Islet precursor cell (in vitro differentiated cells): ENCODE measurements at regions not wholly inside any gene's neighbourhood (a gene's known extent, or its start where the extent isn't known, plus 50 kb on each side); places are given as distances from the start of the nearest gene placed in this dataset.

Experiments used
- DNase-seq: peaks from one replicate; pipeline ENCODE4 v3.0.0-alpha.2; 2018

- no peak for DNase-seq
Measured at GRCh38 chr1:81237473-81238089, 563.2 kb upstream of the ADGRL2 start.

DNA sequence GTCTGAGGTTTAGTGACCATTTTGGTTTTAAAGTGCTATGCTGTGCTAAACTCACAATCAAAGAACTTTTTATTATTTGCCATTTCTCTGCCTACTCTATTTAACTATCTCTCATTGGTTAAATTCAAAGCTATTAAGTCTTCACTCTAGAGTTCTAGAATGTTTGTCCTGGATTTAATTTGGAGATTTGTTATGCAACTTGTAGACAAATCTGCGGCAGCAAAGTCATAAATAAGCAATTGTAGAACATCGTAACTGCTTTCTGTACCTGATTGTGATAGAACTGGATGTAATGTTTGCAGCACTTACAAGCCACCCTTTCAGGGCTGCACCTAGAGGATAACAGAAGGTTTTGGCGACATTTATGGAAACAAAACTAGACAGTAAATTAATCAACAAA, 566.5 kb upstream of the ADGRL2 start:
- DNase-seq: no peak

DNA sequence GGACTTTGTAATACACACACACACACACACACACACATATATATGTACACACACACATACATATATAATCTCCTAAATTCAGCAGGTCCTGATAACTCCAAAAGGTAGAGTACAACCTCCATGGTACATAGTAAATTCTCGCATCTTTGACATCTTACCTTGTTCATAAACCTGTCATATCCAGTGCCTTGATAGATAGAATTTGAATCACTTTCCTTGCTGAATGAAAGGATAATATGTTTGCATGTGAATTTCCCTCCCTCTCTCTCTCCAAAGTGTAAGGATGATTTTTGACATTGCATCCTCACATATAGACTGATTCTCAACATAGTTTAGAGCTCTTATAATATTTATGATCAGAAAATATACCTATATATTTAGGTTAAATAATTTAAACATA, 567.1 kb upstream of the ADGRL2 start:
- no peak for DNase-seq

- no peak for DNase-seq
Measured at GRCh38 chr1:81232420-81232819, 568.3 kb upstream of the ADGRL2 start.

DNA sequence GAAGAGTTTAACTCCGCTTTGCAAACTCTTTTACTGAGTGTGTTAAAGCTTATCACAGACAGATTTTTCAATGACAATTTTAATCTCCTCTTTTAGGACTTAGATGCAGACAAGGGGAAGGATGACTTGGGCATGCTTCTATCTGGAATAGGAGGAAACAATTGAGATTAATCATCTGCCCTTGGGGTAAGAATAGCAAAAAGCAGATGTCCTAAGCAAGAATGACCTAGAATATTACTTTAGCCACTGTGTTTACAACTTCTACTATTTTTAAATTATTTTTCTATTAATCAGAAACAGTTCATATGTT, 569.0 kb upstream of the ADGRL2 start:
- no peak for DNase-seq

DNA sequence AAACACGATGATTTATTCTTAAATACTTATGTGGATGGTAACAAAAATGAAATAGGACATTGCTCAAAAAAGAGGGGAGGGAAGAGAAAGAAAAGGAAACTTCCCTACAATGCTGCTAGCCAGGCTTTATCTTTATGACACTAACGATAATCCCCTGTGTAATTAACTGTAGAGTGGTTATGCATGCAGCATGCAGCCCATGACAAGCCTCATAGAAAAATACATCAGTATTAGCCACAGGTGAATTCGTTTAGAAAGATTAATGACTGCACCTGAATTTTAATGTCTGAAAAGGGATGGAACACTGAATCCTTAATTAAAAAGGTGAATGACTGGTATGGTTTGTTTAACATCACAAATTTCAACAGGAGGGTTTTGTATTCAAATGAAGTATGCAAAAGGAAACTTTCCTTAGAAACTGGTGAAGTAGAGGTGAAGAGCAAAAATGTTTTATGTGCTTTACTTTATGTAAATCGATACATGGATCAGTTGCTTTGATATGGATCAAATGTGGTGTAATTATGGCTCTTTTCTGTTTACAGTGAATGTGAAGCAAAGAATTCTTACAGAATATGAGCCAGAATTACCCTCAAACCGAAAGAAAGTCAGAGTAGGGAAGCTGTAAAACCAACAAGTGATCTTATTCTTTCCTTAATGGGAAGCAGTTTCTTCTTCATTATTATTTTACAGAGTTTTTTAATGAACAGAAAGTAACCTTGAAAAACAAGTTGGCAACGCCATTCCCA, 569.6 kb upstream of the ADGRL2 start:
- DNase-seq: no peak

DNA sequence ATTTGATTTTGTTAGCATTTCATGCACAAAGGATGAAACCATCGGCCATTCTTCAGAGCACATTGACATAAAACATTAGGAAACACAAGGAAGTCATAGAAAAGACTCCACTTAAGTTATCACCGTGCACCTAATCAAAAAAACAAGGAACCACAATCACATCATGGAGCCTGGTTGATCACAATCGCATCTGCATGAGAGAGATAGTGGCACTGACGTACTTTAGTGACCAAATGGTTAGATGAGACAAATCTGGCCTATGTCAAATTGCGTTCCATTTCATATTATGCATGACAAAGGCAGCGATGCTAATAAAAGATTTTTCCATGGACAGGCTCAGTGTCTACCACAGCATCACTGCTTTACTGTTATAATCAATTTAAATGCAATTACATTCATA, 571.8 kb upstream of the ADGRL2 start:
- no peak for DNase-seq

GRCh38 chr1:81226603-81226928, 574.2 kb upstream of the ADGRL2 start:
- no peak for DNase-seq

DNA sequence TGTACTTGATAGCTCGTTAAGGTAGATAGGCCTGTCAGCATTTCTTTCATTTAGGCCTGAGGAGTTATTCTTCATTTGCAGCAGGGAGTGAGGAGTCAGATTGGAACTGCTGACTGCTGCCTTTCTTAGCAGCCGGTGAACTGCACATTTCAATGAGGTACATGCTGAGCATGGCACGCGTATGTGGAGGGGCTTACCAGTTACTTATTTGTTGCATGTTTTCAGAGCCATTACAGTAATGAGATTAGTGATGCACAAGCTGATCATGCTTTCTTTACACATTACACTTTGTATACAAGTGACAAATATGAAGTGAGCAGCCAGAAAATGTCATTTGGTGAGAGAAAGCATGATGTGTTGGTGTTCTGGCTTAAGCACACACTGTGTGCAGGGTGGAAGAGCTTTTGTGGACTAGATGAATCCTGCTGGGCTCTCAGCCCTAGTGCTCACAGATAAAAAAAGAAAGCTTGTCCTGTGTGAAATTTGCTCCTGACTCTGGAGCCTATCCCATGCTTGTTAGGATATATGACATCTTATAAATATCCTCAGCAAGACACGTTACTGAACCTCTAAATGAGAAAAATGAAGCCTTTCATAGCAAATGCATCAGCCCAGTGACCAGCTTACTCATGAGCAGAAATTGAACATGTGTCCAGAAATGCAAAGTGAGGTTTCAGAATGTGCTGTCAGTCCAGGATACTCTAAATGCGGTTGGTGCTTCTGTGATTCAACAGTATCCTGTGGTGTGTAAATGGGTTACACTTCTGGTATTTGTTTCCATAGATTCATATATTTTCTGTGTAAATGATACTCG, 574.7 kb upstream of the ADGRL2 start:
- DNase-seq: no peak

DNA sequence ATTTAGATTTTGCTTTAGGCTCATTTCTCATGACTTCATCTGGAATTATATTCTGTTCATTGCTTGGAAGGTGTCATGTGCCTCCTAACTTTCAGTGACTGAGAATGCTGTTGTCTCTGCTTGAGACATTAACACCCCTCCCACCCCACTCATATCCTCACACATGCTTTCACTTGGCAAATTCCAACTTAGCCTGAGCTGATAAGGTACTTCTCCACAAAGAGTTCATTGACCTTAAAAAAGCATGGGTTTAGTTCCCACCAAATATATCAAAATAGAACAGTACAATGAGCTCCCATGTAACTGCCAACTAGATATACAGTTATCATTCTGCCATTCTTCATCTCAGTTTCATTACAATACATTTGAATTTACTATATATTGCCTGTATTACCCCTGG, 576.5 kb upstream of the ADGRL2 start:
- no peak for DNase-seq

GRCh38 chr1:81221564-81221963, 579.2 kb upstream of the ADGRL2 start:
- no peak for DNase-seq

DNA sequence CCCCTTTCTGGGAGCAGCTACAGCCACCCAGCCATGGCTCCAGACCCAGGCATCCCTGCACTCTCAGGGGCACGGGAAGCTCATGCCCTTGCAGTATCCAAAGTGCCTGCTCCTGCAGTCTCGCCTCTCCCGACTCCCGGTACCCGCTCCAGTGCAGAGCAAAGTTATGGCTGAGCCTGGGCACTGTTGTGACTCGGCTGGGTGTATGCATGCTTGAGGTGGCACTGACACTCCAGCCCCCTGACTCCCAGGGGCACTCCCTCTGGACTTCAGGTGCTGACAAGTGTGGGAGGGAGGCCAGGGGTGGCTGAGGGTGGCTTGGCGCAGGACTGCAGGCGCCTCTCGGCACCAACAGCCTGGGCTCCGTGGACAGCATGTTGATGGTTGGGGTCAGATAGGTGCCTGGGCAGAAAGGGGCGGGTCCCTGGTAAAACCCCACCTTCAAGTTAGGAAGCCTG, 580.1 kb upstream of the ADGRL2 start:
- no peak for DNase-seq

GRCh38 chr1:81217058-81217457, 583.7 kb upstream of the ADGRL2 start:
- DNase-seq: no peak

- no peak for DNase-seq
Measured at GRCh38 chr1:81213279-81213678, 587.5 kb upstream of the ADGRL2 start.

DNA sequence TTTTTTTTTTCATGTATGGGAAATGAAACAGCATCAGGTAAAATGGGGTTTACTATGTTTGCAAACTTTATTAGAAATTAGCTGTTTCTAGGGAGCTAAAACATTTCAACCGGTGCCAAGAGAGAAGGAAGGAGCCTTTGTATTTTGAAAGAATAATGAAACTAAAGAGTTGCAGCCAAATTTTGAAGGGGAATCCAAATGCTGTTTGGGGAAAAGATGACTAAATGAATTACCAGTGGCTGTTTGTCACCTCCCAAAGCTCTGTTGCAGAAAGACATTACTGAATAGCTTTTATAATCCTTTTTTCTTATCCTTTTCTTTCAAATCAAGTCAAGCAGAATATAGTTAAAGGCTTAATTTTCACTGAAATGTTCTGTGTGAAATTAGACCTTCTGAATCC, 591.3 kb upstream of the ADGRL2 start:
- no peak for DNase-seq

DNA sequence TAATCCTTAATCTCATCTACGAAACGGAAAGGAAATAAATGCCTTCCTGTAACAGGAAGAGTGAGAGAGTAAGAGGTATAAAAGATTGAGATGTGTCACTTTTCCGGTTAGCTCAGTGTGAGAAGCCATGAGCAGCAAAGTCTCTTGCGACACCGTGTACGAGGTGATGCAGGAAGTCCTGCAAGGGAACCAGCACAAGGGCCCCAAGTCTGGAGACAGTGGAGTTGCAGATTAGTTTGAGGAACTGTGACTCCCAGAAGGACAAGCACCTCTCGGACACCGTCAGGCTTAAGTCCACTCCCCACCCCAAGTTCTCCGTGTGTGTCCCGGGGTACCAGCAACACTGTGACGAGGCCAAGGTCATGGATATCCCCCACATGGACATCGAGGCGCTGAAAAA, 592.3 kb upstream of the ADGRL2 start:
- no peak for DNase-seq

GRCh38 chr1:81205956-81206355, 594.8 kb upstream of the ADGRL2 start:
- DNase-seq: no peak

DNA sequence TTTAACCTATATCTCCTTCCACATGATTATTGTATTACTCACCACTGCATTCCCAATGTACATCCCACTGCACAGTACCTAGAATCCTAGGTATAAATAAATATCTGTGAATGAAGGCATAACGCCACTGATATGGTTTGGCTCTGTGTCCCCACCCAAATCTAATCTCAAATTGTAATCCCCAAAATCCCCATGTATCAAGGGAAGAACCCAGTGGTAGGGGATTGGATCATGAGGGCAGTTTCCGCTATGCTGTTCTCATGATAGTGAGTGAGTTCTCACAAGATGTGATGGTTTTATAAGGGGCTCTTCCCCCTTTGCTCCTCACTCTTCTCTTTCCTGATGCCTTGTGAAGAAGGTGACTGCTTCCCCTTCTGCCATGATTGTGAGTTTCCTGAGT, 599.0 kb upstream of the ADGRL2 start:
- DNase-seq: no peak

DNA sequence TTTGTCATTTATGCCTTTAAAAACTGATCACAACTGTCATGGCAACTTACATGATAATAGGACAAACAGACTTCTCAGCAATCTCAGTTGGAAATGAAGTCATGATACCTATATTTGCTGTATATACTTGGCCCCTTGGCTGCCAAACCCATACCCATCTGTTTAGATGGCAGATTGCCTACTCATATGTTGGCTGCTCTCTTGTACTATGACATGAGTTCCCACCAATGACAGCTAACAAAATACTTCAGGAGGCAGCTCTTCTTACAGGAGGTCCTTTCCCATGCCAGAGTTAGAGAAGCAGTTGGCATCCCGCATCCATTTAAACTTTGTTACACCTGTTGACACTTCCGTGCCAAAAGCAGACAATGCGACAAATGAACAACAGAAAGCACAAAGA, 603.1 kb upstream of the ADGRL2 start:
- no peak for DNase-seq

DNA sequence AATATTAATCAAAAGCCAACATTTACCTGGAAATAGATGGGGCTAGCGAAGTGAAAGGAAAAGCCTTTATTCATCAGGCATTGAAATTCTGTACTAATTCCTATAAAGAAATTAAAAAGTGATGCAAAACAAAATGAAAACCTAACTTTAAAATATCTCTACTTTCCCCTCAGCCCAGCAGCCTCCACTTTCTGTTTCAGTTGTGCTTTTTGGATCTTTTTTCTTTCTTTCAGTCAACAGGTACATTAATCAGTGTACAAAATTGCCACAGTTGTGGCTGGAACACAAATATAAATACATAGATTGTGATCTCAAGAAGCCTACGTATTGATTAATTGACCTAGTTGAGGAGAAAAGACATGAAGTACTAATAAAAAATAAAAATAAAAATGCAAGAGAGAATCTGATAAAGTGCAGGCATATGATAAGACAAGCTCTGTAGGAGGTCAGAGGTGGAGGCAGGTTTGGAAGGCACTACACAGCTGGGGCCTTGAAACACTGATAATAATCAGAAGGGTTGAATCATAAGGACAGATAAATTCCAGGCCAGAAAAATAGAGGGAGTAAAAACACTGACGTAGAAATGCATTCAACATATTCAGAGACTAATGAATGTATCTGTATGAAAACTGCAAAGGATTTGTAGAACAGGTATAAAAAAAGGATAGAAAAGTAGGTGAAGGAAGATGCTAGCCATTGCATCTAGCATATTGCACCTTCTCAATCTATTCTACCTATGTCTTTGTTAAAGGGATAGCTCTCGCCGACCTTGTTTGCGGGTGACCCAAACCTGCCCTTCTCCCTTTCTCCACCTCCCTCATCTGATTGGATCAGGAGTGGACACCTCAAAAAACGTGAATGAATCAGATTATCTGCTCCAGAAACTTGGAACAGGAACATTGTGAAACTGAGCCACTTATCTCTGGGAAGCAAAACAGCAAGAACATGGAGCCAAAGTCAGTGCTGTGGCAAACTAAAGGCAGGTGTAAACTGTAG, 607.8 kb upstream of the ADGRL2 start:
- DNase-seq: no peak

DNA sequence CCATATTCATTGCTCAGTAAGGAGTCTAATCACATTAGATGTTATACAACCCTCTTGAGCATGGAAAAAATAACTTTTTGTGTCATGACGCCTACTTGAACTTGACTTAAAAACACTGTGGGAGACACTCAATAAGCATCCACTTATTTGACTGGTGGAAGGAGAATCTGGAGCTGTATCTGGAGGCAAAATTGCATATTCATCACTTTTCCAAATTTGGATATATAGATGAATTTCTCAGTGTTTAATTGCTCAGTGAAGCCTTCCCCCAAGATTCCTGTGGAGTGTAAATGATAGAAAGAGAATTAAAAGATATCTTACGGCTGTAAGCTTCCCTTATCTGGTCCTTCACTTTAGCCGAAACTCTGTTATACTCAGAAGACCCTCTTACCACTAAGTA, 610.7 kb upstream of the ADGRL2 start:
- DNase-seq: no peak

DNA sequence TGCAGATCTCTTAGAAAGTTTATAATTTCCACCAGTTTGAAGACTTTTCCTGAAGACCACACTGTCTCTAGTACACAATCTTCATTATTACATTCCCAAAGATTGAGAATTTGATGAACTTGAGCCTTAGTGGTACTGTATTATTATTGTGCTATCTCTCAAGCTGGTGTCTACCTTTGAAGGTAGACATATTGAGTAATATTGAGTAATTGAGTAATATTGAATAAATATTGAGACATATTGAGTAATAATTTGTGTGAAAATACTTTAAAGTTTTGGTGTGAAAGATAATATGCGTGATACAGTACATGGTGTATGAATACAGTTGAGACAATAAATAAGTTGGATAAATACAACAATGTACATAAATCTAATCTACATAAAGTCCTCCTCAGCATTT, 613.1 kb upstream of the ADGRL2 start:
- DNase-seq: no peak

GRCh38 chr1:81186261-81186660, 614.5 kb upstream of the ADGRL2 start:
- DNase-seq: peak; percentile 55
